ENCODE measurements at regions not wholly inside any gene's neighbourhood (a gene's known extent, or its start where the extent isn't known, plus 50 kb on each side); places are given as distances from the start of the nearest gene placed in this dataset.

- DNase-seq = no peak
These were observed 194.7 kb upstream of the FMN2 start for GRCh38 chr1:239896980-239897379.

DNA sequence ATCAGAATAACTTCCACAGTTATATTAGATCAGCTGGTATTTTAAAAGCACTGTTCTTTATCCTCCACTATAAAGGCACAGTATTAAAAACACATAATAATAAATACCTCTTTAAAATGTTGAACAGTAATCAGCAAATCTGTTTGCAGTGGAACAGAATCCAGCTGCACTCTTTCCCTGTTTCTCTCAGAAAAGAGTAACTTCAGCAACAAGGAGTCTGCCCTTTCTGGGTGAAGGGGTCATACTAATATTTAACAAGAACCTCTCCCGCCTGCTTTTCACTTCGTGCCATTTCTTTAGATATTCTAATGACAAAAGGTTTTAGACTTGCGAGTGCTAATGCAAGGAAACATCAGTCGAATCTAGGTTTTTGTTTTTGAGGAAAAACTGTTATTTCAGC is 194.2 kb upstream of the FMN2 start:
- DNase-seq = no peak

DNA sequence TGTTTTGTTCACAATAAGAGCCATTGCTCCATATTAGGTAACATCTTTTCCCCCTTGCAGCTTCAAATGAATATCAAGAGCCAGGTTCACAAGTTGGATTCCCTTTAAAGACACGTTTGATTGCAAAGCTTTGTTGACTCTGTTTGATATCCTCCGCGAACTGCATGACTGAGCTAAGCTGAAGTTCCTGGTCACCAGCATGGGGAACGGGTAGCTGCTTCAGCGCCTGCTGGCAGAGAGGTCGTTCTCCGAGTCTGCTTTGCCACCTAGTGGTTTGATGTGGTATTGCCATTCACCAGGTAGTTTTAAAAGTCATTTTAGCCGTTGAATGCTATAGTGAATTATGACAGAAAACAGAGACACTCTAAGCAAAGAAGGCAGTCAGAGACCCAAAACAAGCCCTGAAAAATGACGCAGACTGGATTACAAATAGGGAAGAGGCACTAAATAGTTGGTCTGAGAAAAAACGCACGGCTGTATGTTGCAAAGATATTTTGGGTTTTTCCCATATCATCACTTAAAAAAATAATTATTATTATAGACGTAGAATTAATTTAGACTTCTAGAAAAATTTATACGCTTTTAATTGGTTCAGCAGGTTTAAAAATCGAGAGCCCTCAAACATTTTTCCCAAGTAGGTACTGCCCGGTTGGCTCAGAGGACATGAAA is 193.5 kb upstream of the FMN2 start:
- DNase-seq = peak; percentile 76

- no peak for DNase-seq
These were observed 191.9 kb upstream of the FMN2 start for GRCh38 chr1:239899747-239900146.

GRCh38 chr1:239906394-239906793 is 185.3 kb upstream of the FMN2 start:
- DNase-seq = no peak

DNA sequence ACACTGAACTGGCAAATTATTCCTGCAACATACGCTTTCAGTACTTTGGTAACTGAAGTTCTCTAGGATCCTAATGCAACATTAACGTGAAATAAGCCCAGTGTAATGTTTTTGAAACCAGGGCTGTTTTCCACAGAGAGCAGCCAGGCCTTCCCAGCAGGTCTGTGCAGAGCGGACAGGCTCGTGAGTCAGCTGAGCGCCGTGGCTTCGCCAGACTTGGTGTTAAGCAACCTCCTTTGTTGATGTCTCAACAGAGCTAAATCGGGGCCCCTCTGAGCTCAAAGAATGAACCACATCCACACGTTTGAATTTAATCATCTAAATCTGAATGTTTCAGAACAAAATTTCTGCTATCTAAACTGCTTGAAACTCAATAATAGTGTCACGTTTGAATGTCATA is 181.8 kb upstream of the FMN2 start:
- DNase-seq = no peak

GRCh38 chr1:239912471-239912870 is 179.2 kb upstream of the FMN2 start:
- no peak for DNase-seq

DNA sequence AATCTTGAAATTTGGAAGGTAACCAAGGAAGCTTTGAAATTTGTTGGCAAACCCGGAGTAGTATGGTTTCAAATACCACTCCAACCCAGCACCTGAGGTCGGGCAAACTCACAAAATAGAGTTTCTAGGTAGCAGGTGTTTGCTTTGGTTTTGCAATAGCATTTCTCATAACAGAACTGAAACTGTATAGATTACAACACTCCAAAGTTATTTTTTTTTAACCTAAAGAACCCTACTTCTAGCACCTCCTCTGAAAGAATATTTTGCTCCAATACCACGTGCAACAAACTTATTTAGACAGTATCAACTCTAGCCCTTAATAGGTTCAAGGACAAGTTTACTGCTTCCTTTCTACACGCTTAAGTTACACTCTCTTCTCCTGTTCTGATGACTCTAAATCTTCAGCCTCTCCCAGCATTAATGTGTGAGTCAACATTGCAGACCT is 178.5 kb upstream of the FMN2 start:
- DNase-seq = no peak

DNA sequence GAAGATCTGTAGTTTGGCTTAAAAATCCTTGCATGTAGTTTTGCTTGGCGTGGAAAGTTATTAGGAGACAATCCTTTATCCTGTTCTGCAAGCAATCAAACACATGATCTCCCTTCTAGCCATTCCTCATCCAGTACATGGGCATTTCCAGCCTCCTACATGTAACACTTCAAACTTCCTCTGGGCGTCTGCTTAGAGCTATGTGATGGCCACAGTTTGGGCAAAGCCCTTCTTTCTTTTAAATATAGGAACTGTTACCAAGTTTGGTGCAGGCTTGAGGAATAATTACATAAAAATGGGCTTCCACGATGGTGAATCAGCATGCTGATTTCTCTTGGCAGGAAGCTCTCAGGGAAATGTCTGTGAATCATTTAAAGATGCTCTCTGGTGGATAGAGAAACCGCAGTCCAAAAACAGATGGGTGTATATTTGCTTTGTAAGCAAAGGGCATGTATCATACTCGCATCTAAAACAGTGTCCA is 176.9 kb upstream of the FMN2 start:
- DNase-seq = no peak

GRCh38 chr1:239918634-239919033 is 173.0 kb upstream of the FMN2 start:
- DNase-seq = no peak

GRCh38 chr1:239920214-239920613 is 171.5 kb upstream of the FMN2 start:
- no peak for DNase-seq

DNA sequence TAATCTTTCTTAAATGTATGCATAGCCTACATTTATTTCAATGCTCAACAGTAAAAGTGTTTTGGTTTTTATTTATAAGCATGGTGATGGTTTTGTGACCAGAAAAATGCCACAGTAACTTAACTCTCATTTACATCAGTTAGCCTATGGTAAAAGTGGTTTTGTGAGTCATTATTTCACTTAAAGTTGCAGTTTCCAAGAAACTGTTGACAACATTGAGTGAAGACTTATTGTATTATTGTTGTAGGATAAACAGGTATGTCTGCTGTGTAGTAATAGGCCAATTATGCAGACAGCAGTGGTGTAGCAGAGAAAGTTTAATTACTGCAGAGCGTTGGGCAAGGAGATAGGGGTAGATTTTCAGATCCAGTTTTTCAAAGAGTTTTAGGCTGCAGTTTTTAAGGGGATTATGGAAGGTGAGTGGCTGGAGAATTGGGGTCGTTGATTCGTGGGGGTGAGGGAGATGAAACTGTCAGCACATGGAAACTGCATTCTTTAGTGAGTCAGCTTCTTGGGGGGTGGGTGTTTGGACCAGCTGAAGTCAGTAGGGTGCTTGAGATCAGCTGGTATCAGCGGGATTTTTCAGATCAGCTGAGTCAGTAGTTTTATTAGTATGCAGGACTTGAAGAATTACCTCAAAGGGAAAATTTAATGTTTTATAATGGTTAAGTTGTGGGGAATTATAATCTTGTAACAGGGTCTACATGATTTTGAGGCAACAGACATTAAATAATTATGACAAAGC is 168.7 kb upstream of the FMN2 start:
- DNase-seq = no peak

- DNase-seq = no peak
These were observed 166.8 kb upstream of the FMN2 start for GRCh38 chr1:239924741-239925350.

DNA sequence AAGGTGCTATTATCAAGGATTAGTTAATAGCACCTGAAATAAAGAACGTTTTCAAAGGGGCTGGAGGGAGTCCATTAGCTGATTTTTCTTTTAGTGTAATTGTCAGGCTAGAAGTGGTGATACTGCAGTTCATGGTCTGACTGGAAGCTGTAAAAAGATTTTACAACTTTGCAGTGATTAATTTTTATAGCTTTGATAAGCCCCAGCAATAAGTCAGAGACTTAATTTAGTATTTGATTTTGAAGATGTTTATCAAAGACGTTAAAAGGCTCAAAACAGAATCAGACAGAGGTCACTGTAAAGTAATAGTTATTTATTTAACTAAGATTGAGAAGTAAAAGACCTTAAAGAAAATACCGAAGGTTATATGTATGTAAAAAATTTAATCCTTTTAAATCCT is 165.5 kb upstream of the FMN2 start:
- DNase-seq = no peak

DNA sequence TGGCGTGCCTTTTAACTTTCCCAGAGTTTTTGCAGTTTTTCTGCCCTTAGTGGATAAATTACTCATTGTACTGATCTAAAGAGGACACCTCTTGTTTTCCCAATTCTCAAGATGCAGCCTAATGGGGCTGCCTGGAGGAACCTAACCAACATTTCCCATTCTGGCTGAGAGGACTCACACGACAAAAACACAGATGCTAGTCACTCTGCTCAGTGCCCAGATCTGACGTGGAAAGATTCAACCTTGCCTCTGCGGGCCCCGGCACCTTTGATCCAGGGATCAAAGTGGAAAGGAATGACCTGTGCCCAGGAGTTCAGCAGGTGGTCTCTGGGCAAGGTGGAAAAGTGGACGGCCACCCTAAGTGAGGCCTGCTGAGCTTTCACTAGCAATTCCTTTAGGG is 162.4 kb upstream of the FMN2 start:
- DNase-seq = no peak

GRCh38 chr1:239930686-239931262 is 160.9 kb upstream of the FMN2 start:
- no peak for DNase-seq

DNA sequence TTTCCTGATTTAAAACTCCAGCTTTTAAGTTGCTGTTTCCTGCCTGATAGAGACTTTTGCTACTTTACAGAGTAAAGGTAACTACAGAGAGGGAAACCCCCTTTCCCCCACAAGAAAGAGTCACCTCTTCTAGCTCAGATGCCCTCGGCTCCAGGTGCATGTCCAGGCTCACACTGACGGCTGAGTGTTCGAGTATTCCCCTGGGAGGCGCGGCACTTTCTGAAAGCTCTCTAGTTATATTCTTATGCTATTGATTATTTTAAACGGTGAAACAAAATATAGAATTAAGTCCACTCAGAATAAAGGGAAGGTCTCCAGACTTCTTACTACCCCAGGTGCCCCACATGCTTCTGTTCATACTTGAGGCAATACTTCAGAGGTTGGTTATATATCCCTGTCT is 160.3 kb upstream of the FMN2 start:
- DNase-seq = no peak

GRCh38 chr1:239939602-239940001 is 152.1 kb upstream of the FMN2 start:
- DNase-seq = no peak

DNA sequence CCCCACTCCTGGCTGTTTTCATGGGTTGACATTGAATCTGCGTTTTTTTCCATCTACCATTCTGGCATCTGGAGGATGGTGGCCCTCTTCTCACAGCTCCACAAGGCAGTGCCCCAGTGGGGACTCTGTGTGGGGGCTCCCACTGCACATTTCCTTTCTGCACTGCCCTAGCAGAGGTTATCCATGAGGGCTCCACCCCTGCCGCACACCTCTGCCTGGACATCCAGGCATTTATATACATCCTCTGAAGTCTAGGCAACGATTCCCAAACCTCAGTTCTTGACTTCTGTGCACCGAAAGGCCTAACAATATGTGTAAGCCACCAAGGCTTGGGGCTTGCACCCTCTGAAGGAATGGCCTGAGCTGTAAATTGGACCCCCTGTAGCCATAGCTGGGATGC is 147.9 kb upstream of the FMN2 start:
- no peak for DNase-seq

DNA sequence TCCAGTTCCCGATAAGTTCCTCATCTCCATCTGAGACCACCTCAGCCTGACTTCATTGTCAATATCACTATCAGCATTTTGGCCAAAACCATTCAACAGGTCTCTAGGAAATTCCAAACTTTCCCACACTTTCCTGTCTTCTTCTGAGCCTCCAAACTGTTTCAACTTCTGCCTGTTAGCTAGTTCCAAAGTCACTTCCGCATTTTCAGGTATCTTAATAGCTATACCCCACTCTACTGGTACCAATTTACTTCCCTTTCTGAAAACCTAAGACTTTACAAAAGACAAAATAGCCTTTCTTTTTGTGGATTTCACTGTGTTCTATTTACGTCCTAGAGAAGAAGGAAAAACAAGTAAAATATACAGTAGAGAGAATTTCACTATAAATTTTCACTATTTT is 147.0 kb upstream of the FMN2 start:
- no peak for DNase-seq

DNA sequence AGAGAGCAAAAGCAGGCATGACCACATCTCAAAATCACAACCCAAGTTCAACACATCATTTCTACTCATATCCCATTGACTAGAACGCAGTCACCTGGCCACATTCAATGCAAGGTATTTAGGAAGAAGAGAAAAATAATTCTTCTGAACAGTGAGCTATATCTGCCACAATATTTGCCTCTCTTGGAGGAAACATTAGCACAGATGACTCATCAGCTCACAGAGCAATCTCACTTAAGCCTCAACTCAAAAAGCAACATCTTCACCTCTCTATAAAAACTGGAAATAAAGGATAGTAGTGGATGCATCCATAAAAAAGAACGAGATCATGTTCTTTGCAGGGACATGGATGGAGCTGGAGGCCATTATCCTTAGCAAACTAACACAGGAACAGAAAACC is 143.9 kb upstream of the FMN2 start:
- DNase-seq = no peak

DNA sequence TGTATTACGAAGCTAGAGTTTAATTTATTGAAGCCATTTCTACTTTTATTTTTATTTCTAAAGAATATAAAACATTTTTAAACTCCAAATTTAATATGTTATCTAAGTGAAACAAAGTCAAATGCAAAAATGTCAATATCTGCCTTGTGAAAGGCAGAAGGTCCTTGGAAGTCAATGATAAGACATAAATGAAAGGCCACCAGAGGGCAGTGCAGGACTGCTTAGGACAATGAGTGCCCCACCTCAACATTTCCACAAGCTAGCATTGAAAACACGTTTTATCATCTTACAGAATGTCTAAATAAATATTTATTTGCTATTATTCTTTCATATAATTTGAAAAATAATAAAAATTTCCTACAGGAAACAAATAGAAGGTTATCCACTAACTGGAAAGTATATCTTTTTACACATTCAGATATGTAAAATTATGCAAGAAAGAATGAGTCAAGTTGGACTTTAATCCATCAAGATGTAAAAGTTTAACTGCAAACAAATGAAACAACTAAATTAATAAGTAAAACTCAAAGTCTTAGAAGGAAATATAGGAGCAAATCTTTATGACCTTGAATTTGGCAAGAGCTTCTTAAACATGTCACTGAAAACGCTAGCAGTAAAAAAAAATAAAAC is 140.1 kb upstream of the FMN2 start:
- DNase-seq = peak; percentile 38

Data from stimulated activated CD4-positive, alpha-beta T cell treated with anti-CD3 and anti-CD28 coated beads, Interleukin-1b, Interleukin-23, amount 100 ng/mL, for 48 hours (primary cell).